ENCODE measurements at regions not wholly inside any gene's neighbourhood (a gene's known extent, or its start where the extent isn't known, plus 50 kb on each side); places are given as distances from the start of the nearest gene placed in this dataset.

DNA sequence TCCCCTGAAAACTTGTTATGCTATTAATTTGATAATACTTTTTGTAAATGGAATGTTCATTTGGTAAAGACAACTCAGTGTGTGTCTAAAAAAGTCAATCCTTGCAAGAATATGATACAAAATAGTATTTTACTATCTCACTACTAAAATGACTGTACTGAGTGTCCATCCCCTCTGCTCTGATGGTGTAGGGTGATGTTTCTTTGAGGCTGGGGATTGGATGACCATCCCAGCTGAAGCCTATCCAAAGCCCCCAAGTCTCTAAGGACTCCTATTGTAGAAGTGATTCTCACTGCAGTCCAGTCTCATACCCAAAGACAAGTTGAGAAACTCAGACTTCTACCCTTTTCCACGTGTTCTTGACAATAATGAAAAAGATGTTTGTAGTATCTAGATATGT lies 1128.4 kb downstream of the BCL11B start:
- no peaks in the 10 kb centered on the region for H4K20me1 ChIP-seq (ENCODE audit: insufficient read depth, low read length)
- no TSS peak for BruUV-seq (replicated peaks)
- ChIA-PET CTCF (ENCODE audit: low intra/inter-chr PET ratio, low total read pairs) (no interaction called here), POLR2A (no interaction called here)
- intact Hi-C loops (cut with micrococcal nuclease; ENCODE audit: unreplicated experiment) (no loop called here), in situ Hi-C loops (cut with HindIII; ENCODE audit: extremely low pct_ligation_motif_present, low pct_unique_long_range_greater_than_20kb) (loop anchor here (25.0 kb wide), 1 partner anchor 1119 kb away; the partner anchor contains the start of gene BCL11B)
- H3K36me3 ChIP-seq (replicated peaks in 1 of 2; ENCODE audit: control insufficient read depth in 1 of 2, insufficient read depth in 2 of 2, low read length in 2 of 2): no peaks in the 10 kb centered on the region
- H2AFZ ChIP-seq (ENCODE audit: low read length): no peak overlapping the region
- no peaks in the 10 kb centered on the region for H3K9me3 ChIP-seq (ENCODE audit: low read length)
- H3K9ac ChIP-seq (ENCODE audit: insufficient read depth, low read depth, low read length): no peak overlapping the region
- WGBS (ENCODE audit: low lambda C conversion rate): 0% methylated on average over 1 of the region's 1 CpG
- no peaks in the 10 kb centered on the region for H3K27me3 ChIP-seq (ENCODE audit: control insufficient read depth in 1 of 2, insufficient read depth in 2 of 2, low read length in 2 of 2)
- DNase-seq (ENCODE audit: low spot score) (no peak), ATAC-seq (no peak), FAIRE-seq (no peak)
- H3K79me2 ChIP-seq (ENCODE audit: insufficient read depth, low read length): no peaks in the 10 kb centered on the region
- H3K4me1 ChIP-seq (ENCODE audit: insufficient read depth, low read length): no peaks in the 10 kb centered on the region
- H3K4me3 ChIP-seq (replicated peaks in 1 of 3; ENCODE audit: insufficient read depth in 1 of 3, low read depth in 2 of 3, low read length in 3 of 3): no peak overlapping the region
- no peak overlapping the region for H3K4me2 ChIP-seq (ENCODE audit: low read depth, low read length)
- H3K27ac ChIP-seq (ENCODE audit: extremely low read length, insufficient read depth, low read length): no peak overlapping the region
- TF ChIP-seq, protein P1, sequence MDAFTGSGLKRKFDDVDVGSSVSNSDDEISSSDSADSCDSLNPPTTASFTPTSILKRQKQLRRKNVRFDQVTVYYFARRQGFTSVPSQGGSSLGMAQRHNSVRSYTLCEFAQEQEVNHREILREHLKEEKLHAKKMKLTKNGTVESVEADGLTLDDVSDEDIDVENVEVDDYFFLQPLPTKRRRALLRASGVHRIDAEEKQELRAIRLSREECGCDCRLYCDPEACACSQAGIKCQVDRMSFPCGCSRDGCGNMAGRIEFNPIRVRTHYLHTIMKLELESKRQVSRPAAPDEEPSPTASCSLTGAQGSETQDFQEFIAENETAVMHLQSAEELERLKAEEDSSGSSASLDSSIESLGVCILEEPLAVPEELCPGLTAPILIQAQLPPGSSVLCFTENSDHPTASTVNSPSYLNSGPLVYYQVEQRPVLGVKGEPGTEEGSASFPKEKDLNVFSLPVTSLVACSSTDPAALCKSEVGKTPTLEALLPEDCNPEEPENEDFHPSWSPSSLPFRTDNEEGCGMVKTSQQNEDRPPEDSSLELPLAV (CRISPR knock-in tag; conservative IDR thresholded peaks at IDR 0.05; ENCODE audit: low read depth): no peak
- TF ChIP-seq KLF9 (CRISPR knock-in tag; IDR thresholded peaks at IDR 0.05; ENCODE audit: low read depth): no peak
- TF ChIP-seq ZNF160 (CRISPR knock-in tag; IDR thresholded peaks at IDR 0.05): no peak
- TF ChIP-seq ZNF138 (CRISPR knock-in tag; IDR thresholded peaks at IDR 0.05; ENCODE audit: low read depth): no peak
- TF ChIP-seq SALL2 (CRISPR knock-in tag; IDR thresholded peaks at IDR 0.05): no peak
- no peak for TF ChIP-seq ZNF782 (CRISPR knock-in tag; IDR thresholded peaks at IDR 0.05; ENCODE audit: borderline replicate concordance)
- TF ChIP-seq ARNTL (CRISPR knock-in tag; IDR thresholded peaks at IDR 0.05): no peak
- no peak for TF ChIP-seq TCF12 (IDR thresholded peaks at IDR 0.05)
- no peak for TF ChIP-seq TCF12 (CRISPR knock-in tag; IDR thresholded peaks at IDR 0.05)
- no peak for TF ChIP-seq MED8 (CRISPR knock-in tag; IDR thresholded peaks at IDR 0.05; ENCODE audit: insufficient replicate concordance)

Measured in HepG2 (cell line).